PC-3 (cell line): ENCODE measurements at regions not wholly inside any gene's neighbourhood (a gene's known extent, or its start where the extent isn't known, plus 50 kb on each side); places are given as distances from the start of the nearest gene placed in this dataset.

Experiments
- ATAC-seq: fragments of 200-7000 bp; cut with Tn5 transposase; 2 replicates; pipeline ENCODE4 v1.9.1; 2020; ENCODE audit warnings: mild to moderate bottlenecking, moderate library complexity
- BruUV-seq: library from RNA; stranded (reverse); fragments of 400-500 nt; replicated peaks from 2 replicates; lab custom pipeline; 2021; lab: Mats Ljungman, UMichigan
- CTCF ChIA-PET: fragments of 300-600 bp; sonication (Branson Sonifier 250); formaldehyde crosslinking; loops from one replicate; lab custom pipeline; 2022; ENCODE audit warnings: antibody characterized with exemption; lab: Charles Lee
- POLR2A ChIA-PET: fragments of 300-600 bp; sonication (Branson Sonifier 250); formaldehyde crosslinking; loops from one replicate; lab custom pipeline; 2022; ENCODE audit warnings: antibody characterized with exemption; ENCODE audit not compliant: unreplicated experiment; lab: Charles Lee
- DNase-seq: peaks from one replicate; pipeline ENCODE4 v3.0.0-alpha.2; 2015
- H2AFZ ChIP-seq: fragments of 300-600 bp; sonication (generic); 2 replicates; pipeline ENCODE4 v1.6.0; 2016; ENCODE audit warnings: antibody characterized with exemption, low read length
- H3F3A ChIP-seq: fragments of 300-600 bp; sonication (generic); one replicate; pipeline ENCODE4 v1.6.0; 2017; ENCODE audit warnings: antibody characterized with exemption, low read length, control low read depth, mild to moderate bottlenecking; ENCODE audit not compliant: unreplicated experiment
- H3K27ac ChIP-seq: fragments of 300-600 bp; sonication (generic); 2 replicates; pipeline ENCODE4 v1.5.1; 2016; ENCODE audit warnings: mild to moderate bottlenecking, low read length
- H3K27me3 ChIP-seq: fragments of 300-600 bp; sonication (generic); 2 replicates; pipeline ENCODE4 v1.6.1; 2016; ENCODE audit warnings: low read length, mixed read lengths
- H3K36me3 ChIP-seq: fragments of 300-600 bp; sonication (generic); 2 replicates; pipeline ENCODE4 v1.6.1; 2016; ENCODE audit warnings: low read depth, mixed run types, low read length, mixed read lengths
- H3K4me1 ChIP-seq: fragments of 300-600 bp; sonication (generic); 2 replicates; pipeline ENCODE4 v1.5.1; 2016; ENCODE audit warnings: low read length; ENCODE audit not compliant: insufficient read depth
- H3K4me2 ChIP-seq: fragments of 300-600 bp; sonication (generic); 2 replicates; pipeline ENCODE4 v1.6.0; 2016; ENCODE audit warnings: low read length
- H3K4me3 ChIP-seq: fragments of 300-600 bp; sonication (generic); 2 replicates; pipeline ENCODE4 v1.5.1; 2016; ENCODE audit warnings: mild to moderate bottlenecking, low read length, mixed read lengths
- H3K79me2 ChIP-seq: fragments of 300-600 bp; sonication (generic); 2 replicates; pipeline ENCODE4 v1.6.1; 2017; ENCODE audit warnings: low read length, mixed read lengths
- H3K9ac ChIP-seq: fragments of 300-600 bp; sonication (generic); 2 replicates; pipeline ENCODE4 v1.6.0; 2016; ENCODE audit warnings: mild to moderate bottlenecking, low read length
- H3K9me2 ChIP-seq: fragments of 300-600 bp; sonication (generic); replicated peaks from 2 replicates; pipeline ENCODE4 v1.6.1; 2016; ENCODE audit warnings: mixed run types, low read length, mixed read lengths
- H3K9me3 ChIP-seq: fragments of 300-600 bp; sonication (generic); 2 replicates; pipeline ENCODE4 v1.6.1; 2016; ENCODE audit warnings: low read length, mixed read lengths
- H4K20me1 ChIP-seq: fragments of 300-600 bp; sonication (generic); 2 replicates; pipeline ENCODE4 v1.6.1; 2016; ENCODE audit warnings: low read length, mixed read lengths
- EZH2 ChIP-seq: fragments of 300-600 bp; sonication (generic); IDR thresholded peaks from one replicate; pipeline ENCODE4 v1.6.1; 2017; ENCODE audit warnings: antibody characterized with exemption, mild to moderate bottlenecking, low read length; ENCODE audit not compliant: unreplicated experiment
- EZH2phosphoT487 ChIP-seq: fragments of 300-600 bp; sonication (generic); IDR thresholded peaks from 2 replicates; pipeline ENCODE4 v1.6.1; 2018; ENCODE audit warnings: mild to moderate bottlenecking, antibody characterized with exemption, low read length, borderline replicate concordance
- intact Hi-C: fragments of 100-400 bp; cut with micrococcal nuclease; formaldehyde crosslinking; loops from 2 replicates; pipeline ENCODE4 v1.9.0; 2023
- TF ChIP-seq, protein P1 (sequence below): fragments of 300-600 bp; sonication (generic); conservative IDR thresholded peaks from 2 replicates; pipeline ENCODE4 v1.5.1; 2017; ENCODE audit warnings: antibody characterized with exemption, low read depth, mild to moderate bottlenecking, low read length

DNA sequence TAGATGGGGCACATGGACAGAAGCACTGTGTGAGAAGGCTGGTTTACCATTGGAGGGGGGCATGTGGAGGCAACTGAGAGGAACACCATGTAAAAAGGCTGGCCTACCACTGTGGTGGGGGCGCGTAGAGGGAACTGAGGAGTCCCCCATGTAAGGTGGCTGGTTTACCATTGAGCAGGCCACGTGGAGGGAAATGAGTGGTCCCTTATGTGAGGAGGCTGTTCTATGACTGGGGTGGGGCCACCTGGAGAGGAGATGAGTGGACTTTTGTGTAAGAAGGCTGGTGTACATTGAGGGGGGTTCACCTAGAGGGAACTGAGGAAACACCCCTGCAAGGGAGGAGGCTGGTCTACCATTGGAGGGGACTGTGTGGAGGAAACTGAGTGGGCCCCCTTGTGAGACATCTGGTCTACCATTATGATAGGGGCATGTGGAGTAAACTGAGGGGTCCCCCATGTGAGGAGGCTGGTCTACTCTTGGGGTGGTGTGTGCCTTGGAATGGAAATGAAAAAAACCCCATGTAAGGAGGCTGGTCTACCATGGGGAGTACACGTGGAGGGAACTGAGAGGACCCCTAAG, 156.9 kb downstream of the FBLN2 start:
- no peaks in the 10 kb centered on the region for H3K36me3 ChIP-seq
- BruUV-seq = no TSS peak
- no peak overlapping the region for H3K9ac ChIP-seq
- no peak overlapping the region for H2AFZ ChIP-seq
- no peak overlapping the region for H3K4me2 ChIP-seq
- no peaks in the 10 kb centered on the region for H3K27me3 ChIP-seq
- intact Hi-C loops = no loop called here
- no peak overlapping the region for H3K4me3 ChIP-seq
- no peaks in the 10 kb centered on the region for H3K9me2 ChIP-seq
- no peaks in the 10 kb centered on the region for H4K20me1 ChIP-seq
- TF ChIP-seq EZH2 (no peak), EZH2phosphoT487 (no peak)
- TF ChIP-seq, protein P1, sequence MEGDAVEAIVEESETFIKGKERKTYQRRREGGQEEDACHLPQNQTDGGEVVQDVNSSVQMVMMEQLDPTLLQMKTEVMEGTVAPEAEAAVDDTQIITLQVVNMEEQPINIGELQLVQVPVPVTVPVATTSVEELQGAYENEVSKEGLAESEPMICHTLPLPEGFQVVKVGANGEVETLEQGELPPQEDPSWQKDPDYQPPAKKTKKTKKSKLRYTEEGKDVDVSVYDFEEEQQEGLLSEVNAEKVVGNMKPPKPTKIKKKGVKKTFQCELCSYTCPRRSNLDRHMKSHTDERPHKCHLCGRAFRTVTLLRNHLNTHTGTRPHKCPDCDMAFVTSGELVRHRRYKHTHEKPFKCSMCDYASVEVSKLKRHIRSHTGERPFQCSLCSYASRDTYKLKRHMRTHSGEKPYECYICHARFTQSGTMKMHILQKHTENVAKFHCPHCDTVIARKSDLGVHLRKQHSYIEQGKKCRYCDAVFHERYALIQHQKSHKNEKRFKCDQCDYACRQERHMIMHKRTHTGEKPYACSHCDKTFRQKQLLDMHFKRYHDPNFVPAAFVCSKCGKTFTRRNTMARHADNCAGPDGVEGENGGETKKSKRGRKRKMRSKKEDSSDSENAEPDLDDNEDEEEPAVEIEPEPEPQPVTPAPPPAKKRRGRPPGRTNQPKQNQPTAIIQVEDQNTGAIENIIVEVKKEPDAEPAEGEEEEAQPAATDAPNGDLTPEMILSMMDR = no peak
- H3F3A ChIP-seq = no peaks in the 10 kb centered on the region
- DNase-seq (no peak), ATAC-seq (no peak)
- ChIA-PET POLR2A (no interaction called here), CTCF (no interaction called here)
- H3K27ac ChIP-seq = no peak overlapping the region
- H3K9me3 ChIP-seq = no peaks in the 10 kb centered on the region
- no peaks in the 10 kb centered on the region for H3K79me2 ChIP-seq
- H3K4me1 ChIP-seq = no peaks in the 10 kb centered on the region

DNA sequence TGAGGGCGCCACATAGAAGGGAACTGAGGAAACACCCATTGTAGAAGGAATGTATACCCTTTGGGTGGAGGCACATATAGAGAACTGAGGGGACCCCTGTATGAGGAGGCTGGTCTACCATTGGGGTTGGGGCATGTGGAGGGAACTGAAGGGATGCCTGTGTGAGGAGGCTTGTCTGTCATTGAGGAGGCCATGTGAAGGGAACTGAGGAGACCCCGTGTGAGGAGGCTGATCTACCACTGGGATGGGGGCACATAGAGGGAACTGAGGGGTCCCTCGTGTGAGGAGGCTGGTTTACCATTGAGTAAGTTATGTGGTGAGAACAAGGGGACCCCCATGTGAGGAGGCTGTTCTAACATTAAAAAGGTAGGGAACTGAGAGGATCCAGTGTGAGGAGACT, 156.1 kb downstream of the FBLN2 start:
- ATAC-seq (no peak), DNase-seq (no peak)
- H2AFZ ChIP-seq = no peak overlapping the region
- H3F3A ChIP-seq = no peaks in the 10 kb centered on the region
- no peaks in the 10 kb centered on the region for H3K9me2 ChIP-seq
- H3K27ac ChIP-seq = no peak overlapping the region
- no peak overlapping the region for H3K4me2 ChIP-seq
- BruUV-seq = no TSS peak
- no peaks in the 10 kb centered on the region for H3K36me3 ChIP-seq
- H3K9ac ChIP-seq = no peak overlapping the region
- no peaks in the 10 kb centered on the region for H3K79me2 ChIP-seq
- no peaks in the 10 kb centered on the region for H4K20me1 ChIP-seq
- no peak for TF ChIP-seq EZH2phosphoT487
- no peak for TF ChIP-seq EZH2
- TF ChIP-seq, protein P1 = no peak
- H3K4me3 ChIP-seq = no peak overlapping the region
- POLR2A ChIA-PET = no interaction called here
- intact Hi-C loops = no loop called here
- no peaks in the 10 kb centered on the region for H3K9me3 ChIP-seq
- no peaks in the 10 kb centered on the region for H3K27me3 ChIP-seq
- no peaks in the 10 kb centered on the region for H3K4me1 ChIP-seq
- CTCF ChIA-PET = no interaction called here

DNA sequence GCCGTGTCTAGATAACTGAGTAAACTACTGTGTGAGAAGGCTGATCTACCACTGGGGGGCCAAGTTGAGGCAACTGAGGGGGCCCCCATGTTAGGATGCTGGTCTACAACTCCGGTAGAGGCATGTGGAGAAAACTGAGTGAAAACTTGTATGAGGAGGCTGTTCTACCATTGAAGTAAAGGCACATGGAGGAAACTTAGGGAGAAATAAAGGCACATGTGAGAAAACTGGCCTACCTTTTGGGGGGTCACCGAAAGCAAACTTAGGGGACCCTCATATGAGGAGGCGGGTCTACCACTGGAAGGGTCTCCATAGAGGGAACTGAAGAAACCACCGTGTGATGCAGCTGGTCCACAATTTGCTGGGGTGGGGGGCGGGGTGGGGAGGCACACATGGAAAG, 155.2 kb downstream of the FBLN2 start:
- Histone ChIP-seq H3K9me3 (no peaks in the 10 kb centered on the region), H3K9ac (no peak overlapping the region), H3K4me3 (no peak overlapping the region), H3K27me3 (no peaks in the 10 kb centered on the region), H3K27ac (no peak overlapping the region), H3K36me3 (no peaks in the 10 kb centered on the region), H3F3A (no peaks in the 10 kb centered on the region), H4K20me1 (no peaks in the 10 kb centered on the region), H3K4me2 (no peak overlapping the region), H3K79me2 (no peaks in the 10 kb centered on the region), H2AFZ (no peak overlapping the region), H3K4me1 (no peaks in the 10 kb centered on the region), H3K9me2 (no peaks in the 10 kb centered on the region)
- CTCF ChIA-PET = no interaction called here
- no TSS peak for BruUV-seq
- POLR2A ChIA-PET = no interaction called here
- intact Hi-C loops = no loop called here
- TF ChIP-seq, protein P1 = no peak
- no peak for TF ChIP-seq EZH2phosphoT487
- DNase-seq = no peak
- no peak for ATAC-seq
